H9 (cell line): ENCODE measurements at regions not wholly inside any gene's neighbourhood (a gene's known extent, or its start where the extent isn't known, plus 50 kb on each side); places are given as distances from the start of the nearest gene placed in this dataset.

ENCODE experiments used
- DNase-seq: peaks from one replicate; pipeline ENCODE4 v3.0.0-alpha.2; 2017
- H2AFZ ChIP-seq: one replicate; pipeline ENCODE4 v1.6.1; 2013; ENCODE audit warnings: mild to moderate bottlenecking, low read length, control low read depth, moderate library complexity
- H2AK5ac ChIP-seq: 2 replicates; pipeline ENCODE4 v1.6.1; 2013; ENCODE audit warnings: low read length, control low read depth, mixed read lengths; ENCODE audit not compliant: insufficient read length
- H2BK120ac ChIP-seq: one replicate; pipeline ENCODE4 v1.6.1; 2013; ENCODE audit warnings: low read depth, mild to moderate bottlenecking, low read length, control low read depth, inconsistent platforms; ENCODE audit not compliant: poor library complexity, severe bottlenecking
- H2BK12ac ChIP-seq: 2 replicates; pipeline ENCODE4 v1.6.1; 2013; ENCODE audit warnings: low read length, control low read depth, mixed read lengths, low read depth; ENCODE audit not compliant: insufficient read length
- H2BK15ac ChIP-seq: 2 replicates; pipeline ENCODE4 v1.6.1; 2013; ENCODE audit warnings: low read depth, low read length, control low read depth
- H2BK20ac ChIP-seq: one replicate; pipeline ENCODE4 v1.6.1; 2013; ENCODE audit warnings: low read depth, mild to moderate bottlenecking, low read length, control low read depth, inconsistent platforms; ENCODE audit not compliant: poor library complexity, severe bottlenecking
- H2BK5ac ChIP-seq: 2 replicates; pipeline ENCODE4 v1.6.1; 2013; ENCODE audit warnings: low read length, control low read depth, mixed read lengths; ENCODE audit not compliant: insufficient read length
- H3K14ac ChIP-seq: 2 replicates; pipeline ENCODE4 v1.6.1; 2013; ENCODE audit warnings: low read length, control low read depth; ENCODE audit not compliant: insufficient read depth
- H3K18ac ChIP-seq: 2 replicates; pipeline ENCODE4 v1.6.1; 2013; ENCODE audit warnings: low read depth, mild to moderate bottlenecking, mixed read lengths, low read length, control low read depth; ENCODE audit not compliant: insufficient read length
- H3K23ac ChIP-seq: 2 replicates; pipeline ENCODE4 v1.6.1; 2013; ENCODE audit warnings: low read length, control low read depth, mixed read lengths, low read depth; ENCODE audit not compliant: insufficient read length
- H3K23me2 ChIP-seq: 2 replicates; pipeline ENCODE4 v1.6.1; 2013; ENCODE audit warnings: low read depth, mild to moderate bottlenecking, mixed read lengths, low read length, control low read depth; ENCODE audit not compliant: insufficient read length, poor library complexity, severe bottlenecking
- H3K27ac ChIP-seq: 2 replicates; pipeline ENCODE4 v1.5.1; 2013; ENCODE audit warnings: low read length, control low read depth, mixed read lengths, low read depth; ENCODE audit not compliant: insufficient read length
- H3K27me3 ChIP-seq: 2 replicates; pipeline ENCODE4 v1.6.1; 2013; ENCODE audit warnings: low read length, control low read depth, inconsistent platforms; ENCODE audit not compliant: insufficient read depth
- H3K4ac ChIP-seq: 2 replicates; pipeline ENCODE4 v1.6.1; 2013; ENCODE audit warnings: low read depth, mild to moderate bottlenecking, control low read depth, inconsistent platforms, low read length, moderate library complexity
- H3K4me1 ChIP-seq: 2 replicates; pipeline ENCODE4 v1.6.1; 2013; ENCODE audit warnings: low read length, control low read depth, inconsistent platforms; ENCODE audit not compliant: insufficient read depth
- H3K4me2 ChIP-seq: 2 replicates; pipeline ENCODE4 v1.6.1; 2013; ENCODE audit warnings: low read length, control low read depth, mixed read lengths; ENCODE audit not compliant: insufficient read length, insufficient read depth
- H3K56ac ChIP-seq: 2 replicates; pipeline ENCODE4 v1.6.1; 2013; ENCODE audit warnings: low read depth, mild to moderate bottlenecking, mixed read lengths, low read length, control low read depth; ENCODE audit not compliant: insufficient read length
- H3K79me1 ChIP-seq: 2 replicates; pipeline ENCODE4 v1.6.1; 2013; ENCODE audit warnings: low read depth, mild to moderate bottlenecking, moderate library complexity, low read length, control low read depth, inconsistent platforms; ENCODE audit not compliant: insufficient read depth, poor library complexity, severe bottlenecking
- H3K79me2 ChIP-seq: 2 replicates; pipeline ENCODE4 v1.6.1; 2013; ENCODE audit warnings: low read length, control low read depth, inconsistent platforms; ENCODE audit not compliant: insufficient read depth
- H3K9ac ChIP-seq: 2 replicates; pipeline ENCODE4 v1.6.1; 2013; ENCODE audit warnings: low read length, control low read depth, mixed read lengths; ENCODE audit not compliant: insufficient read length; ENCODE audit errors: extremely low read depth
- H3K9me3 ChIP-seq: one replicate; pipeline ENCODE4 v1.6.1; 2013; ENCODE audit warnings: low read depth, low read length, inconsistent platforms; ENCODE audit not compliant: control insufficient read depth
- H3T11ph ChIP-seq: one replicate; pipeline ENCODE4 v1.6.1; 2013; ENCODE audit warnings: mild to moderate bottlenecking, low read length, control low read depth, inconsistent platforms
- H4K20me1 ChIP-seq: one replicate; pipeline ENCODE4 v1.6.1; 2013; ENCODE audit not compliant: control insufficient read depth, insufficient read length, insufficient read depth
- H4K5ac ChIP-seq: 2 replicates; pipeline ENCODE4 v1.6.1; 2013; ENCODE audit warnings: low read depth, mild to moderate bottlenecking, mixed read lengths, low read length, control low read depth; ENCODE audit not compliant: insufficient read length
- H4K8ac ChIP-seq: replicated peaks from 2 replicates; pipeline ENCODE4 v1.6.1; 2013; ENCODE audit warnings: low read length, control low read depth, mixed read lengths, low read depth; ENCODE audit not compliant: insufficient read length
- H4K91ac ChIP-seq: 2 replicates; pipeline ENCODE4 v1.6.1; 2013; ENCODE audit warnings: low read depth, mild to moderate bottlenecking, moderate library complexity, mixed read lengths, low read length, control low read depth; ENCODE audit not compliant: insufficient read length
- H3K27ac Mint-ChIP-seq, 3 experiments: 2 replicates in 2 of 3; 3 replicates in 1 of 3; pipeline ENCODE4 v1.8.0; 2020 to 2021; ENCODE audit warnings: mixed read lengths in 3 of 3, mild to moderate bottlenecking in 1 of 3, moderate library complexity in 1 of 3
- H3K27me3 Mint-ChIP-seq: 2 replicates; pipeline ENCODE4 v1.8.0; 2021; ENCODE audit warnings: low read depth, mild to moderate bottlenecking, moderate library complexity, mixed read lengths
- H3K36me3 Mint-ChIP-seq, 3 experiments: 2 replicates in 2 of 3; 3 replicates in 1 of 3; pipeline ENCODE4 v1.8.0; 2020 to 2021; ENCODE audit warnings: low read depth in 3 of 3, mixed read lengths in 3 of 3; ENCODE audit not compliant: insufficient read depth in 1 of 3
- H3K4me1 Mint-ChIP-seq, 2 experiments: 2 replicates each; pipeline ENCODE4 v1.8.0; 2020; ENCODE audit warnings: mixed read lengths in 2 of 2
- H3K4me3 Mint-ChIP-seq, 2 experiments: 2 replicates in 1 of 2; 3 replicates in 1 of 2; pipeline ENCODE4 v1.8.0; 2020 to 2021; ENCODE audit warnings: mild to moderate bottlenecking in 2 of 2, mixed read lengths in 2 of 2, moderate library complexity in 1 of 2
- H3K9me3 Mint-ChIP-seq, 2 experiments: 2 replicates in 1 of 2; 3 replicates in 1 of 2; pipeline ENCODE4 v1.8.0; 2020; ENCODE audit warnings: mild to moderate bottlenecking in 2 of 2, mixed read lengths in 2 of 2, moderate library complexity in 1 of 2
- WGBS: extraction: QIAGEN DNeasy Blood & Tissue Kit; methylation state at CpG from one replicate; pipeline ENCODE4 v1.1.7; 2013; ENCODE audit warnings: missing lambda C conversion rate, low lambda C conversion rate, mixed read lengths; ENCODE audit not compliant: insufficient read length; ENCODE audit errors: extremely low coverage; 5-methylcytosine and 5-hydroxymethylcytosine counted together
- TF ChIP-seq, protein P1 (sequence below): fragments of 200-600 bp; sonication (generic); conservative IDR thresholded peaks from 3 replicates; pipeline ENCODE4 v1.8.0; 2021; ENCODE audit warnings: antibody characterized with exemption, mild to moderate bottlenecking

DNA sequence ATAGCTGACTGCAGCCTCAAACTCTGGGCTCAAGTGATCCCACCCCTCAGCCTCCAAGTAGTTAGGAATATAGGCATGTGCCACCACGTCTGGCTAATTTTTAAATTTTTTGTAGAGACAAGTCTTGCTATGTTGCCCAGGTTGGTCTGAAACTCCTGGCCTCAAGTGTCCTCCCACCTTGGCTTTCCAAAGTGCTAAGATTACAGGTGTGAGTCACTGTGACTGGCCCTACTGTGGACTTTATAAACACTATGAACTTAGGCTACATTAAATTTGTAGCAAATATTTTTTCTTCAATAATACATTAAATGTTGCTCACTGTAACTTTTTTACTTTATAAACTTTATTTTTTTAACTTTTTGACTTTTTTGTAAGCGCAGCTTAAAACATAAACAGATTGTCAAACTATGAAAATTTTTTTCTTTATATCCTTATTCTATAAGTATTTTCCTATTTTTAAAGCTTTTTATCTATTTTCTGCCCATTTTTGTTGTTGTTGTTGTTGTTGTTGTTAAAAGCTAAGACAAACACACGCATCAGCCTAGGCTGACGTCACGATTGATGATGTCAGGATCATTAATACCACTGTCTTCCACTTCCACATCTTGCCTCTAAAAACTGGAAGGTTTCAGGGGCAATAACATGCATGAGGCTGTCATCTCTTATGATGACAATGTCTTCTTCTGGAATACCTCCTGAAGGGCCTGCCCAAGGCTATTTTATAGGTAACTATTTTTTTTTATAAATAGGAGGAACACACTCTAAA lies 204.2 kb downstream of the KLF5 start:
- H2AFZ ChIP-seq = no peak overlapping the region
- no peak overlapping the region for H3K18ac ChIP-seq
- H4K5ac ChIP-seq = no peak overlapping the region
- Mint-ChIP-seq H3K4me3 (no peak overlapping the region), H3K27ac (no peak overlapping the region), H3K27me3 (no peaks in the 10 kb centered on the region; the same call in 1 of the 2 replicates), H3K4me1 (peaks cover 7 to 12% of the 10 kb centered on the region in 2 experiments), H3K9me3 (no peaks in the 10 kb centered on the region), H3K36me3 (no peaks in the 10 kb centered on the region)
- H3K4me1 ChIP-seq = no peaks in the 10 kb centered on the region
- H3K79me1 ChIP-seq = no peaks in the 10 kb centered on the region
- H3K56ac ChIP-seq = no peak overlapping the region
- H2AK5ac ChIP-seq = no peak overlapping the region
- no peaks in the 10 kb centered on the region for H3K79me2 ChIP-seq
- no peak overlapping the region for H2BK20ac ChIP-seq
- H3K23me2 ChIP-seq = no peaks in the 10 kb centered on the region
- no peak overlapping the region for H4K8ac ChIP-seq
- no peaks in the 10 kb centered on the region for H3K9me3 ChIP-seq
- no peak overlapping the region for H3T11ph ChIP-seq
- no peak overlapping the region for H3K23ac ChIP-seq
- TF ChIP-seq, protein P1, sequence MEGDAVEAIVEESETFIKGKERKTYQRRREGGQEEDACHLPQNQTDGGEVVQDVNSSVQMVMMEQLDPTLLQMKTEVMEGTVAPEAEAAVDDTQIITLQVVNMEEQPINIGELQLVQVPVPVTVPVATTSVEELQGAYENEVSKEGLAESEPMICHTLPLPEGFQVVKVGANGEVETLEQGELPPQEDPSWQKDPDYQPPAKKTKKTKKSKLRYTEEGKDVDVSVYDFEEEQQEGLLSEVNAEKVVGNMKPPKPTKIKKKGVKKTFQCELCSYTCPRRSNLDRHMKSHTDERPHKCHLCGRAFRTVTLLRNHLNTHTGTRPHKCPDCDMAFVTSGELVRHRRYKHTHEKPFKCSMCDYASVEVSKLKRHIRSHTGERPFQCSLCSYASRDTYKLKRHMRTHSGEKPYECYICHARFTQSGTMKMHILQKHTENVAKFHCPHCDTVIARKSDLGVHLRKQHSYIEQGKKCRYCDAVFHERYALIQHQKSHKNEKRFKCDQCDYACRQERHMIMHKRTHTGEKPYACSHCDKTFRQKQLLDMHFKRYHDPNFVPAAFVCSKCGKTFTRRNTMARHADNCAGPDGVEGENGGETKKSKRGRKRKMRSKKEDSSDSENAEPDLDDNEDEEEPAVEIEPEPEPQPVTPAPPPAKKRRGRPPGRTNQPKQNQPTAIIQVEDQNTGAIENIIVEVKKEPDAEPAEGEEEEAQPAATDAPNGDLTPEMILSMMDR = no peak
- DNase-seq = no peak
- no peak overlapping the region for H3K14ac ChIP-seq
- H2BK5ac ChIP-seq = no peak overlapping the region
- H2BK15ac ChIP-seq = no peak overlapping the region
- H3K27ac ChIP-seq = no peak overlapping the region
- H2BK12ac ChIP-seq = no peak overlapping the region
- H3K4ac ChIP-seq = no peak overlapping the region
- no peaks in the 10 kb centered on the region for H4K20me1 ChIP-seq
- H4K91ac ChIP-seq = no peak overlapping the region
- no peak overlapping the region for H2BK120ac ChIP-seq
- no peak overlapping the region for H3K4me2 ChIP-seq
- WGBS = no CpG with 5 or more reads among the region's 5 CpGs
- H3K9ac ChIP-seq = no peak overlapping the region
- no peaks in the 10 kb centered on the region for H3K27me3 ChIP-seq
